ENCODE measurements at regions not wholly inside any gene's neighbourhood (a gene's known extent, or its start where the extent isn't known, plus 50 kb on each side); places are given as distances from the start of the nearest gene placed in this dataset.

DNA sequence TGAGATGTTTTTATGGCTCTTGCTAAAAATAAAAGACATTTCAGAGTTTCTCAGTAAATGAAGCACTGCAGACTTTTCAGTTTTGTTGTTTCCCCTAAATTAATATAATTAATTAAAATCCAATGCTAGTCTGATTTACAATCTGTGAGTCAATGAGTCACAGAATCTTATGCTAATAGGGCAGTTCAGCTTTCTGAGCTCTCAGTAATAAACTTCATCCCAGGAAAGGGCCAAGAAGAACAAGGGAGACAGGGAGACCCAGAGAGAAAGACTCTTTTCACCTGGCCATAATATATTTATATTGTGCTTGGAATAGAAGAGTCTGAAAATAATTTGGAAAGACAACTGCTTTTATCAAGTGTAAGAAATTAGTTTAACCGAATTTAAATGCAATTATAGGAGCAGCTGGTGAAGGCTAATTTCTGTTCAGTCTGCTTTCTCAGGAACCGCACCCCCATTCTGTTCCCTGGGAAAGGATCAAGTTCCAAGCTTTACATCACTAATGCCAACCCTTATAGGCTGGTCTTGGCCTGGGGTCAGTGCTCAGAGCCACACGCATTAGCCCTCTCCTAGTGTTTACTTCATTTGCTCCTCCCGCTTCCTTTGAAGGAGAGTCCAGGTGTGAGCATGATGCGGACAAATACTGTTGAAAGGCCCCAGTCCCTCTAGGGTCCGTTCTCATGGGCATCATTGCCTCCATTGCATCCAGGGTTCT, 145.6 kb downstream of the ZBTB18 start:
- TF ChIP-seq, protein P1, sequence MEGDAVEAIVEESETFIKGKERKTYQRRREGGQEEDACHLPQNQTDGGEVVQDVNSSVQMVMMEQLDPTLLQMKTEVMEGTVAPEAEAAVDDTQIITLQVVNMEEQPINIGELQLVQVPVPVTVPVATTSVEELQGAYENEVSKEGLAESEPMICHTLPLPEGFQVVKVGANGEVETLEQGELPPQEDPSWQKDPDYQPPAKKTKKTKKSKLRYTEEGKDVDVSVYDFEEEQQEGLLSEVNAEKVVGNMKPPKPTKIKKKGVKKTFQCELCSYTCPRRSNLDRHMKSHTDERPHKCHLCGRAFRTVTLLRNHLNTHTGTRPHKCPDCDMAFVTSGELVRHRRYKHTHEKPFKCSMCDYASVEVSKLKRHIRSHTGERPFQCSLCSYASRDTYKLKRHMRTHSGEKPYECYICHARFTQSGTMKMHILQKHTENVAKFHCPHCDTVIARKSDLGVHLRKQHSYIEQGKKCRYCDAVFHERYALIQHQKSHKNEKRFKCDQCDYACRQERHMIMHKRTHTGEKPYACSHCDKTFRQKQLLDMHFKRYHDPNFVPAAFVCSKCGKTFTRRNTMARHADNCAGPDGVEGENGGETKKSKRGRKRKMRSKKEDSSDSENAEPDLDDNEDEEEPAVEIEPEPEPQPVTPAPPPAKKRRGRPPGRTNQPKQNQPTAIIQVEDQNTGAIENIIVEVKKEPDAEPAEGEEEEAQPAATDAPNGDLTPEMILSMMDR (conservative IDR thresholded peaks at IDR 0.05), result no peak
- H3K27ac ChIP-seq, result no peak overlapping the region

DNA sequence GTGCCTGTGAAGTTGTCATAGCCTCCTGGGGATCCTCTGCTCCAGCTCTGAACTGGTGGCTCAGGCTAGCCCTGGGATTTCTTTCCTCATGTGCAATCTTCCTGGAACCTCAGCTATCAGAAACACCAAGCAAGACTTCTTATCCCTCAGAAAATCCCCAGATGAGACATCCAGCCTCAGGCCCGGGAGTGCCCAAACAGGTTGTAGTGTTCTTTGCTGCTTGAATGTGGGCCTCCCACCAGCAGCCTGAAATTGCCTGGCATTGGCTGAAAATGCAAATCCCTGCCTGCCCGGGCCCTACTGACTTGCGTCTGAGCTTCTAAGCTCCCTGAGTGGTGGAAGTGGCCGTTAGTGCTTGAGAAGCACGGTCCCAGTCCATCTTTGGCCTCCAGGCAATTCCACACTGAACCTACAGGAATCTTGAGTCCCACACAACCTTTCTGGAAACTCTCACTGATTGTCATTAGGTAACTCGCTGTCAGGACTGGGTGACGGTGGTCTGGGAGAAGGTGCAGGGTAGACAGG, 146.8 kb downstream of the ZBTB18 start:
- TF ChIP-seq, protein P1 (conservative IDR thresholded peaks at IDR 0.05), result no peak
- no peak overlapping the region for H3K27ac ChIP-seq

DNA sequence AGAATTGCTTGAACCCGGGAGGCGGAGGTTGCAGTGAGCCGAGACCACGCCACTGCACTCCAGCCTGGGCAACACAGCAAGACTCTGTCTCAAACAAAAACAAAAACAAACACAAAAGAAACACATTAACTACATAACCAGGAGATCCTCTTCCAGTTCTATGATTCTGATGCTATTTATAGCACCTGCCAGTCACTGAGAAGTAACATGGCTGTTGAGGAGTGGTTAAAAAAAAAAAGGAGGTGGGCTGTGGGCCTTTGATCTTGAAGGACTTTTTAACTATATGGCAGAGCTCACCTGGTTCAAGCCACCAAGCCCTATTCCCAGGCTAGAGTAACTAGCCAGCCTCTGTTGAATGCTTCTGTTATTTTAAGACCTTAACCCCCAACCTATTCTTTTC, 148.8 kb downstream of the ZBTB18 start:
- no peak overlapping the region for H3K27ac ChIP-seq
- TF ChIP-seq, protein P1 (conservative IDR thresholded peaks at IDR 0.05), result no peak

DNA sequence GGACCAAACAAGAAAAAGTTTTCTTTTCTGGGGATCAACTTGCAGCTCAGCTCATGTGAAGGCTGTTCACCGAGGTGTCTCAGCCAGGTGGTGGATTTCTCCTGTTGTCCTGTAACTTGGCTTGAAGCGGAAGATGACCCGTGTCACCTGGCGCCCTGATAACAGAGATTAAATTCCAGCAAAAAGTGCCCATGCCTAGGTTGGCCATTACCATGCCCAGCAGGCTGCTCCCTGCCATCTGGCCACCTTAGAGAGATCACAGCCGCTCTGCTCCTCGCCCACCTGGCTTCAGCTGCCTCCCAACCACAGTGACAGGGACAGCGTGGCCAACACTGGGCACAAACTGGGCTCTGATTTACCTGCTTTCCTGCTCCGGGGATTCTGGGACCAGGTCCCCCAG, 149.5 kb downstream of the ZBTB18 start:
- TF ChIP-seq, protein P1 (conservative IDR thresholded peaks at IDR 0.05), result no peak
- no peak overlapping the region for H3K27ac ChIP-seq

DNA sequence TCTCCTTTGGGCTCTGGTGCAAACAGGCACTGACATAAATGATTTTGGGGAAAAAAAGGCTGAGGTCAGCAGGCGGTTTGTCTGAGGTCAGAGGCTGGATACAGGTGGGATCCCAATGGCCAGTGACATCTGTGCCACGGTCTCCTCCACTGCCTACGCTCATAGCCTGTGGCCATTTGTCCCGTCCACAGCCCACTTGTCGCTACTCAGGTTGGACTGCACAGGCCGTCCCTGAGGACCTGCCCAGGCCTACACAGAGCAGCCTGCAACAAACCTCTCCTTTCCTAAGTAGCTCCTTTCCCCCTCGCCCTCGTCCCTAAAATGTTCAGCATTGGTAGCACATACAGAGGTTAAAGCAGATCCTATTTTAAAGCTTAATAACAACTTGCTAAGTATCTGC, 150.7 kb downstream of the ZBTB18 start:
- TF ChIP-seq, protein P1 (conservative IDR thresholded peaks at IDR 0.05), result no peak
- no peak overlapping the region for H3K27ac ChIP-seq

DNA sequence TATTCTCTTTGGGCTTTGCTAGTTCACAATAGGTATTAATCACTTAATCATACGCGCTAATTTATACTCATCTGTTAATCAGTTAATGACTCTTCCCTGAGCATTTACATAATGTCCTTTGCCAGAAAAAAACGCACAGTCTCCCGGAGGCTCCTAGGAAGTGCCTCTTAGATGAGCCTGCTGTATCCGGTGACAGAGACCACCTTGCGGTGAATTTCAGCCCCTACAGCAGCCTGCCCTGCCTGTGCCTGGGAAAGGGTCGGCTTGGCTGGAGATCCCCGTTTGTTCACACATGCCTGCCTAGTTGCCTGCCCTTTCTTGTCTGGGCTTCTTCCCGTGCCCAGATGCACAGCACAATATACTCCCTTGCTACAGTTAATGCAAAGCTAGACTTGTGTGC, 152.9 kb downstream of the ZBTB18 start:
- no peak overlapping the region for H3K27ac ChIP-seq
- TF ChIP-seq, protein P1 (conservative IDR thresholded peaks at IDR 0.05), result no peak

DNA sequence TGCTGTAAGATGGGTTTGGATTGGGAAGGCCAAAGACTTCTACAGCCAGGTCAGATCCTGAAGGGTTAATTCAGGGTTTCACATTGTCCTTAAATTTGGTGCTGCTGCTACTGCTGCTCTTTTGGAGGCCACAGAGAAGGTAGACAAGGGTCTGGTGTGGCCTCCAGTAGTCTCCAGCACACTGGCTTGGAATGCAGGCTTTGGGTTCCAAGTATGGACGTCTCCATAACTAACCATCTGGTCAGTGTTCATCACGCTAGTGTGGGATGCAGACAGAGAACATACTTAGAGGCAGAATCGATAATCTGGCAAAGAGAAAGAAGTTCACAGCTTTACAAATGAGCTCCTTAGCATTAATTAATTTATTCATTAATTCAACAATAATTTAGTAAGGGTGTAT, 154.1 kb downstream of the ZBTB18 start:
- TF ChIP-seq, protein P1 (conservative IDR thresholded peaks at IDR 0.05), result no peak

More for the DNA sequence above, 154.1 kb downstream of the ZBTB18 start:
- H3K27ac ChIP-seq, result no peak overlapping the region
